ENCODE measurements at regions not wholly inside any gene's neighbourhood (a gene's known extent, or its start where the extent isn't known, plus 50 kb on each side); places are given as distances from the start of the nearest gene placed in this dataset.

DNA sequence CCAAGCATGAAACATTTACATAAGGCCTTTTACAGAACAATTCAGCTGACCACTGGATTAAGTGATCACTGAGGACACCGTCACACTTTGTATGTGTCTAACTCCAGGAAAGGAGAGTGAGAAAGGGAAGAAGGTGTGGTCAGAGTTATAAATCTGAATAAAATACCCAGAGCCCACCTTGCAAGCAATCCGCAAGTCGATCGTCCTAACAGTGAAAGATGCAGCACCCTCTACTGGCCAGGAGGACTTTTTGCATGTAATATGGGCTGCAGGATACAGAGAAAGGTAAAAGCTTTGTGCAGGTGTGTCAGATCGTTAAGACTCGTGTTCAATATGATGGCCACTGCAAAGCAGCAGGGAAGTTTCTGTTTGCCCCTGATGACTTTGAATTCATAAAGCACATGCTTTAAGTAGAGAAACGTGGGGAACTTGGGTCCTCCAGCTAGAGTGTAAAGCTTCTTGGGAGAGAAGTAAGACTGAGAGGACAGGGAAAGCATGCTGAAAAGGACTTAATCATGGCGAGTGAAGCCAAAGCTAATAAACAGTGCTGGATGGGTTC is 68.5 kb upstream of the BMPER start:
- Histone ChIP-seq H3K36me3 (replicated peaks; ENCODE audit: insufficient read depth, low read depth) (no peaks in the 10 kb centered on the region), H2AFZ (no peak overlapping the region), H3K27me3 (peaks cover 6% of the 10 kb centered on the region), H3K4me1 (ENCODE audit: insufficient read depth) (peaks cover 4% of the 10 kb centered on the region), H3K9me3 (ENCODE audit: low read depth) (no peaks in the 10 kb centered on the region), H3K27ac (no peak overlapping the region), H3K79me2 (no peaks in the 10 kb centered on the region), H3K9me2 (replicated peaks; ENCODE audit: insufficient read depth) (no peaks in the 10 kb centered on the region), H3K4me3 (no peak overlapping the region), H3K4me2 (no peak overlapping the region), H4K20me1 (ENCODE audit: insufficient read depth, poor library complexity, severe bottlenecking) (no peaks in the 10 kb centered on the region)
- 86% methylated on average over 8 of the region's 8 CpGs for whole genome bisulfite sequencing (ENCODE audit: low lambda C conversion rate, missing lambda C conversion rate)
- no peak for TF ChIP-seq EZH2 (IDR thresholded peaks at IDR 0.05; ENCODE audit: borderline replicate concordance)
- no peak for TF ChIP-seq EZH2phosphoT487 (IDR thresholded peaks at IDR 0.05; ENCODE audit: low read depth, severe bottlenecking, unreplicated experiment)
- TF ChIP-seq, protein P1, sequence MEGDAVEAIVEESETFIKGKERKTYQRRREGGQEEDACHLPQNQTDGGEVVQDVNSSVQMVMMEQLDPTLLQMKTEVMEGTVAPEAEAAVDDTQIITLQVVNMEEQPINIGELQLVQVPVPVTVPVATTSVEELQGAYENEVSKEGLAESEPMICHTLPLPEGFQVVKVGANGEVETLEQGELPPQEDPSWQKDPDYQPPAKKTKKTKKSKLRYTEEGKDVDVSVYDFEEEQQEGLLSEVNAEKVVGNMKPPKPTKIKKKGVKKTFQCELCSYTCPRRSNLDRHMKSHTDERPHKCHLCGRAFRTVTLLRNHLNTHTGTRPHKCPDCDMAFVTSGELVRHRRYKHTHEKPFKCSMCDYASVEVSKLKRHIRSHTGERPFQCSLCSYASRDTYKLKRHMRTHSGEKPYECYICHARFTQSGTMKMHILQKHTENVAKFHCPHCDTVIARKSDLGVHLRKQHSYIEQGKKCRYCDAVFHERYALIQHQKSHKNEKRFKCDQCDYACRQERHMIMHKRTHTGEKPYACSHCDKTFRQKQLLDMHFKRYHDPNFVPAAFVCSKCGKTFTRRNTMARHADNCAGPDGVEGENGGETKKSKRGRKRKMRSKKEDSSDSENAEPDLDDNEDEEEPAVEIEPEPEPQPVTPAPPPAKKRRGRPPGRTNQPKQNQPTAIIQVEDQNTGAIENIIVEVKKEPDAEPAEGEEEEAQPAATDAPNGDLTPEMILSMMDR (IDR thresholded peaks at IDR 0.05; ENCODE audit: poor library complexity): peak; percentile 27
- no peak for DNase-seq (ENCODE audit: low spot score)

DNA sequence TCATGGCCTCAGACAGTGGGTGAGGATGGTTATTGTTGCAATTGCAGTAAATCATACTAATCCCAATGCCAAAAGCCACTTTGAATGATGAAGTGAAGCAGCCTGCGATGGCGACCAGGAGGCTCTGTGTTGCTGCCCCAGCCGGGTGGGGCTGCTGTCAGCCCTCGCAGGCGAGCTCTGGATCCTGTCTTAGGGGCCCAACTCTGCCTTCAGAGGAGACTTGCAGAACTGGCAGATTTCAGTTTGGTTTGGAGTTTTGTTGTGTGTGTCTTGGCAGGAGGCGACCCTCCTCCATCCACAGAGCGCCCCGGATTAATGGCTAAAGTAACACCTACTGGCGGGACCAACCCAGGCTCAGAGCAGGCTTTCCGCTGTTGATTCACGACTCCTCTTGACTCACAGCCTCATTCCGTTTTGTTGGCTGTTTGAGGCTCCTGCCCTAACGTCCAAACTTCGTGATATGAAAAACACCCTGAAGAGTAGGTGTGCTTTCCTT is 67.9 kb upstream of the BMPER start:
- Histone ChIP-seq H3K4me3 (no peak overlapping the region), H3K27ac (no peak overlapping the region), H3K9me3 (ENCODE audit: low read depth) (no peaks in the 10 kb centered on the region), H3K9me2 (replicated peaks; ENCODE audit: insufficient read depth) (no peaks in the 10 kb centered on the region), H3K27me3 (peaks cover 6% of the 10 kb centered on the region), H4K20me1 (ENCODE audit: insufficient read depth, poor library complexity, severe bottlenecking) (no peaks in the 10 kb centered on the region), H3K79me2 (no peaks in the 10 kb centered on the region), H3K4me1 (ENCODE audit: insufficient read depth) (no peaks in the 10 kb centered on the region), H3K36me3 (replicated peaks; ENCODE audit: insufficient read depth, low read depth) (no peaks in the 10 kb centered on the region), H3K4me2 (no peak overlapping the region), H2AFZ (no peak overlapping the region)
- no peak for DNase-seq (ENCODE audit: low spot score)
- 55% methylated on average over 14 of the region's 14 CpGs for WGBS (ENCODE audit: low lambda C conversion rate, missing lambda C conversion rate)
- TF ChIP-seq EZH2phosphoT487 (IDR thresholded peaks at IDR 0.05; ENCODE audit: low read depth, severe bottlenecking, unreplicated experiment) (no peak), EZH2 (IDR thresholded peaks at IDR 0.05; ENCODE audit: borderline replicate concordance) (no peak)
- TF ChIP-seq, protein P1 (IDR thresholded peaks at IDR 0.05; ENCODE audit: poor library complexity): no peak

DNA sequence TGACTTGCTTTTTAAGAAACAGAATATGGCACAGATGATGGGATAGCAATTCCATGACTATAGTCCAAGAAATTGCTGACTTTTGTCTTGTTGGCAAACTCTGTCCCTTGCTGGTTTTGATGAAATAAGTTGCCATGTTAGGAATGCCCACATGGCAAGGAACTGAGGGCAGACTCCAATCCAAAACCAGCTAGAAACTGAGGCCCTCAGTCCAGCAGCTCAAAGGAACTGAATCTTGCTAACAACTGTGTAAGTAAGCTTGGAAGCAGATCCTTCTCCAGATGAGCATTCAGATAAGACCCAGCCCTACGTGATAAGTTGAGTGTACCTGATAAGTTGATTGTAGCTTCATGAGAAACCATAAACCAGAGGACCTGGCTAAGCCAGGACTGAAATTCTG is 64.3 kb upstream of the BMPER start:
- no peaks in the 10 kb centered on the region for H3K9me2 ChIP-seq (replicated peaks; ENCODE audit: insufficient read depth)
- no peaks in the 10 kb centered on the region for H3K79me2 ChIP-seq
- no peak for DNase-seq (ENCODE audit: low spot score)
- H3K27ac ChIP-seq: no peak overlapping the region
- peaks cover 3% of the 10 kb centered on the region for H3K27me3 ChIP-seq
- H3K9me3 ChIP-seq (ENCODE audit: low read depth): no peaks in the 10 kb centered on the region
- H3K36me3 ChIP-seq (replicated peaks; ENCODE audit: insufficient read depth, low read depth): no peaks in the 10 kb centered on the region
- no peak overlapping the region for H3K4me3 ChIP-seq
- H3K4me2 ChIP-seq: no peak overlapping the region
- no peaks in the 10 kb centered on the region for H3K4me1 ChIP-seq (ENCODE audit: insufficient read depth)
- 28% methylated on average over 1 of the region's 1 CpG for WGBS (ENCODE audit: low lambda C conversion rate, missing lambda C conversion rate)
- TF ChIP-seq EZH2 (IDR thresholded peaks at IDR 0.05; ENCODE audit: borderline replicate concordance) (no peak), EZH2phosphoT487 (IDR thresholded peaks at IDR 0.05; ENCODE audit: low read depth, severe bottlenecking, unreplicated experiment) (no peak)
- TF ChIP-seq, protein P1 (IDR thresholded peaks at IDR 0.05; ENCODE audit: poor library complexity): no peak
- no peak overlapping the region for H2AFZ ChIP-seq
- no peaks in the 10 kb centered on the region for H4K20me1 ChIP-seq (ENCODE audit: insufficient read depth, poor library complexity, severe bottlenecking)
